GM19324 (cell line): ENCODE measurements at regions not wholly inside any gene's neighbourhood (a gene's known extent, or its start where the extent isn't known, plus 50 kb on each side); places are given as distances from the start of the nearest gene placed in this dataset.

Experiments used
- ATAC-seq: cut with Tn5 transposase; IDR thresholded peaks from one replicate; pipeline ENCODE4 v1.9.1; 2021; ENCODE audit warnings: mild to moderate bottlenecking, moderate library complexity; ENCODE audit not compliant: unreplicated experiment, low FRiP score

DNA sequence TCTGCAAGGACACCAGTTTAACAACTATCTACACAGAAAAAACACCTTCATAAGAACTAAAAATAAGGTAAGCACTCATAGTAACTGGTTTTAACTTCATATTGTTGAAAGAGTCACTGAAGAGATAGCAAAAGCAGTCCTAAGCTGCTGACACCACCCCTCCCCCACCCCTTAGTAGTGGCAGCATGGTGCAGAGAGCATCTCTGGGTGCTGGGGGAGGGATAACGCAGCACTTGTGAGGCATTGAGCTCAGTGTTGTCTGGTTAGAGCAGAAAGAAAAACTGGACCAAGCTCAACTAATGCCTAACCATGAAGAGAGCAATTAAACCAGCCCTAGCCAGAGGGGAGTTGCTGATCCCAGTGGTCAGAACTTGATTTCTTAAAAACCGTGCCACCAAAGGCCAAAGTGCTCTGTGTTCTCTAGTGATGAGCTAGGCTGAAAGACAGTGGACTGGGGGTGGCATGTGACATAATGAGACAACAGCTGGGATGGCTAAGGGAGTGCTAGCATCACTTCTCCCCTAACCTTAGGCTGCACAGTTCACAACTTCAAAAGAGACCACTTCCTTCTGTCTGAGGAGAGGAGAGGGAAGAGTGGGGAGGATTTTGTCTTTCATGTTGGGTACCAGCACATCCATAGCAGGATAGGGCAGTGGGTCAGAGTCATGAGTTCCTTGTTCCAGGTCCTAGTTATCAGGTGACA is 669.3 kb downstream of the PDHA2 start:
- no peak for ATAC-seq

DNA sequence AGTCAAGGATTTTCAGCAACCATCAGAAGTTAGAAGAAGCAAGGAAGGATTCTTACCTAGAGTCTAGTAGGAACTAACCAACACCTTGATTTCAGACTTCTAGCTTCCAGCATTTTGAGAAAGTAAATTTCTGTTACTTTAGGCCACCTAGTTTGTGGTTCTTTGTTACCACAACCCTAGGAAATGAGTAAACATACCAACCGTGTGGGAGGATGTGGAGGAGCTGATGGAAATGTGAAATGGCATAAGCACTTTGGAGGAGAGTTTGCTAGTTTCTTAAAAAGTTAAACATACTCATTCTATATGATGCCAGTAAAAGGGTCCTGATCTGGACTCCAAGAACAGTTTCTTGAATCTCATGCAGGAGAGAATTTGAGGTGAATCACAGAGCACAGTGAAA is 679.4 kb downstream of the PDHA2 start:
- ATAC-seq, result no peak

DNA sequence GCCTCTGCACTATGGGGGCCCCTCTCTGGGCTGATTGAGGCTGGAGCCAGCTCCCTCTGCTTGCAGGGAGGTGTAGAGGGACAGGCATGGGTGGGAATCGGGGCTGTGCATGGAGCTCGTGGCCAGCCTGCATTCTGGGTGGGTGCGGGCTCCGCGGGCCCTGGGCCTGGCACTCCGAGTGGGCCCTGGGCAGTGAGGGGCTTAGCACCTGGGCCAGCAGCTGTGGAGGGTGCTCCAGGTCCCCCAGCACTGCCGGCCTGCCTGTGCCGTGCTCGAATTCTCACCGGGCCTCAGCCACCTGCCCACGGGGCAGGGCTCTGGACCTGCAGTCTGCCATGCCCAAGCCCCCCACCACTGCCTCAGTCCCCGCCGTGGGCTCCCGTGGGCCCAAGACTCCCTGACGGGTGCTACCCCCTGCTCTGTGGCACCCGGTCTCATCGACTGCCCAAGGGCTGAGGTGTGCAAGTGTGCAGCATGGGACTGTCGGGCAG is 681.2 kb downstream of the PDHA2 start:
- no peak for ATAC-seq

DNA sequence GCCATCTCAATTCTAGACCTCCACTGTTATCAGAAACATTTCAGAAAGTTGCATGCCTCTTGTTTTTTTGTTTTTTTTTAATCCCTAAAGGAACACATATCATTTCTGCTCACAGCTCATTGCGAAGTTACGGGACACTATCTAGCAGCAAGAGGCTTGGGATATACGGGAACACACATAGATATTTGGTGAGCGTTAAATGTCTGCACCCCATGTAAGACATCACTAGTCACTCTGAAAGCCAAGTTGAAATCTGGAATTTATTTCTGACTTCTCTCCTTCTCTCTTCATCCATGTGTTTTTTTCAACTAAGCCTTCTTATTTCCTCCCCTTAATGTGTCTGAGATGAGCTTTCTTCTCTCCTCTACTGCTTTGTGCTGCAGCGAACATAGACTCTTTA is 683.7 kb downstream of the PDHA2 start:
- ATAC-seq, result no peak

DNA sequence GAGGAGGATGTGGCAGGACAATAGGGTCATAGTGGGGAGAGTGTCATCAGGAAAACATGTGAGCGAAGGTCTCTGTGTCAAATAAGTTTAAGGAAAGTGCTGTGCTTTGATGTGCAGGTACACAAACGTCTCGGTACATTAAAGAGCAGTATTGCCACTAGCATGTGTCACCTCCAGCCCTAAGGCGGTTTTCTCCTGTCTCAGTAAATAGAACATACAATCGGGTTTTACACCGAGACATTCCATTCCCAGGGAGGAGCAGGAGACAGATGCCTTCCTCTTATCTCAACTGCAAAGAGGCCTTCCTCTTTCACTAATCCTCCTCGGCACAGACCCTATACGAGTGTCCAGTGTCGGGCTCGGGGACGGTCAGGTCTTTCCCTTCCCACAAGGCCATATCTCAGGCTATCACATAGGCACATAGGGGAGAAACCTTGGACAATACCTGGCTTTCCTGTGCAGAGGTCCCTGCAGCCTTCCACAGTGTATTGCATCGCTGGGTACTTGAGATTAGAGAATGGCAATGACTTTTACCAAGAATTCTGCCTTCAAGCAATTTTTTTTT is 684.5 kb downstream of the PDHA2 start:
- ATAC-seq, result no peak

DNA sequence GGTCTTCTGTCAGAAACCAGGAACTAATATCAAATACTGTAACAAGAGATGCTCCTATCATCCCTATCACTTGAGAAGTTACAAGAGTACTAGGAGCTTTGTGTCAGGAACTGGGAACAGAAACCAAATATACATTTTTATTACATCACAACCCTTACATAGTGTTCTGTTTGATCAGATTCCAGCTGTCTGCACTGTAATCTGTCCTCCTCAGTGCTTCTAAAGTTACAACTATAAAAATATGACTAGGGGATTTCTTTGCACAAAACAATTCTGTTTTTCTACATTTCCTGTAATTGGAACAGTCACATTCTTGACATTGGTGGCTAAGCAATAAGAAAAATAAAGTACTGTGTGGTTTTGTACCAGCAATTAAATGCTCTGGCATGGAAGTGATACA is 686.0 kb downstream of the PDHA2 start:
- ATAC-seq, result no peak

DNA sequence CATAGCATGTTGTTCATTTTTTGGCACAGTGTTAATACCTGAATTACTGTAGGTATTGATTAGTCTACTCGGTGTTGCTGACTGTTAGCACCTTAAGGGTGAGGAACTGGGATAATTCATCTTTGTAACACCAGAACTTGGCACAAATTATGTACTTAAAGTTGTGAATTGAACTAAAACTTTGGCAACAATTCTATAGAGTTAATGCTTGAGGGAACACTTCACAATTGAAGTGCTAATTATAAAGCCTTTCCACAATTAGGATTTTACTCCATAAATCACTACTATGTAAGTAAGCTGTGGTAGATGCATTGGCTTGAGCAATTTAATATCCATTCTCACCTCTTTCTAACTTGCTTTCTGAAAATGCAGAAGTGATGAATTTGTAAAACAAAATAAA is 686.7 kb downstream of the PDHA2 start:
- no peak for ATAC-seq

DNA sequence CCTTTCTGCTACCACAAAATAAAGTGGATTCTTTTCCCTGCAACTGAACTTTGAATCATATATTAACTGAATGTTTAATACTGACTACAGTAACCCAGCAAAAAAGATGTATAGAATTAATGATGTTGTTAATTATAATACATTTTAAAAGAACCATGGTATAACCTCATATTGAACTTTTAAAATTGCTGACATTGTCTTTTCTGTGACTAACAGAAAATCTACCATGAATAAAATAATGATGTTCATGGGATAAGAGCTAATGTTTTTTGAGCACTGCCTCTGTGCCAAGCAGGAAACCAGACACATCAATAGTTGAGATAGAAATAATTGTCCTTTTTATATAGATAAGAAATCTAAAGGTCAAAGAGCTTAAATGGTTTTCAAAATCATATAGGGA is 691.9 kb downstream of the PDHA2 start:
- ATAC-seq, result no peak

DNA sequence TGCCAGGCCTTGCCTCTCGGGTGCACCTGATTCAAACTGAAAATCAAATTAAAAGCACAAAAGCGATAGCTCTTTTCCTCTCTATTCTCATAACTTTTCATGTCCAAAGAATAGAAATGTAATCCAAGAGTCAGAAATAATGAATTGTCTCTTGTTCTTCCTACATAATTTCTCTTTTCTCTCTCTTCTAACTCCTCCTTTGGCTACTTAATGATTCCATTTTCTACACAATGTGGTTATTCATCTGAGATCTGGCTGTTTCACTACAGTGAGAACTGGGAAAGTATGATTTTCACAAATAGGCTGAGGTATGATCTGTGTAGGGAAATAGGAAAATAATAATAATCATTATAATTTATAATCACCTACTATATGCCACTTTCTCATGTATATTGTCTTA is 703.5 kb downstream of the PDHA2 start:
- ATAC-seq, result no peak

DNA sequence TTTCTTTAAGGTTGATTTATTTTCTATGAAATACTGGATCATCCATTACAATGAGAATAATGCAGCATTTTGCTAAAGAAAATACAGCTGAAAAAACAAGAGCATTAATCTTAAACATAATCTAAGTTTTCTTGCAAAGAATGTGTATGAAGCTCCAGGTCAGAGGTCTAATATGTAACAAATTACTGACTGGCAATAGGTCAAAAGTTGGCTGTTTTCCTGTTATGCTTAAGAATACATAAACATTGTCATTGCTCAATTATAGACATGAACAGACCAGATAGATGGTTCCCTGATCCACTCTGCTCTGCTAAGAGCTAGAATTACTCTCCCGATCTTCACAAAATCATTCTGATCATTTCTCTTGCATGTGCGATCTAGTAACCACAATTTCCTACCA is 718.6 kb downstream of the PDHA2 start:
- no peak for ATAC-seq

DNA sequence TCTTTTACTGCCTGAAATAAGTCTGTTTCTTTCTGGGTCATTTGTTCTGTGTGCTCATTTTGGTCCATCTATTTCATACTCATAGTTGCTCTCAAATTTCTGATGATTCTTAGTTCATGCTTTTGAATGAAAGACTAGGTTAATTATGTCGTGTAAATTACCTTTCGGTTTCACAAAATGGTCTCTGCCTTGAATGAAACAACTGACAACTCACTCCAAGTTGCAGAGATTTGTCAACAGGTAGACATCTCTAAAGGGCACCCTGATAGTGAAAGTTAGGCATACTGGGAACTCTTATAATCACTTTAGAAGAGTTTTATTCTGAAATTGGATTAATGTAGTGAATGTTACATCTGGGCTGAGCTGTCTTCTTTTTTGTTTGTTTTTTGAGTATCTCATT is 726.9 kb downstream of the PDHA2 start:
- no peak for ATAC-seq

DNA sequence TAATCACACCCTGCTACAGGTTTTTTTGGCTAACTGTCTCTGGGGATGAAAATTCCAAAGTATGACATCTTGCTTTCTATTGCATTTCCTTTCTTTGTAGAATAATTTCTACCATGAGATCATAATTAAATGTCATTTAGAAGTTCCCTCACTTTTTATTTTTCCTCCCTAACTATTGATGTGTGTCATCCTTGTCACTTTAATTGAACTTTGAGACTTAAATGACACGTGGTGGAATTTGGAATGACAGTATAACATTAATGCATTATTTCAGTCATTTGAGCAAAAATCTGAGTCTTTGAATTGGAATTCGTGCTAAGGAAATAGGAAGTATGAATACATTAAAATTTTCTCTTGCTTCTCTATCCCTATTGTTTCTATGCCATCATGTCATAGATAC is 745.4 kb downstream of the PDHA2 start:
- ATAC-seq, result no peak

DNA sequence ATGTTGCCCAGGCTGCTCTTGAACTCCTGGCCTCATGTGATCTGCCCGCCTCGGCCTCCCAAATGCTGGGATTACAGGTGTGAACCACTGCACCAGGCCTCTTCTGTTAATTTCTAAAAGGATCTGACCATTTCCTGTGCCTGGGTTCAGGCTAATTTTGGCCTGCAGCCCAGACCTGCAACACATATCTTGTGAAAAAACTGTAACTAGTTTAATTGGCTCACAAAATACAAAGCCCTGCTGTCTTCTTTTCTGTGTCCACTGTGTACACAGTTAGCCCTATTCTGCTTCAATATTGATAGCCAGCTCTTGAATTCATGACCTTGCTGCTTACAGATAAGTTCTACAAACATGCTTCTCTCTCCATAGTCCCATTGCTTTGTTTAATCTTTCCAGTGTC is 753.5 kb downstream of the PDHA2 start:
- ATAC-seq, result no peak

DNA sequence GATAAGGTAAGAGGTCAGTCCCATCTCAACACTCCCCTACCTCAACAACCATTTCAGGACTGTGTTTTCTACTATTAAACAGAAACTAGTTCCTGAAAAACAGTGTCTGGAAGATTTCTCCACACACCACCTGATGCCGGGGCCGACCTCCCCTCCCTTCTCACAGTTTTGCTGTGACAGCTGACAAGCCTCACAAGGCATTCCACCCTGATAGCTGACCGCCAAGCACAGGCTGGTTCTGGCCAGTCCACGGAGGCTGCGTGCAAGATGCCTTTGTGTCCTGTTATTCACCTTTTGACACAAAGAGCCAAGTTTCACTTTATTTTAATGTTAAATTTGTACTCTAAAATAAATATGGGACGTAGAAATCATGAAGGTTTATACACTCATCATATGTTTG is 758.6 kb downstream of the PDHA2 start:
- no peak for ATAC-seq

DNA sequence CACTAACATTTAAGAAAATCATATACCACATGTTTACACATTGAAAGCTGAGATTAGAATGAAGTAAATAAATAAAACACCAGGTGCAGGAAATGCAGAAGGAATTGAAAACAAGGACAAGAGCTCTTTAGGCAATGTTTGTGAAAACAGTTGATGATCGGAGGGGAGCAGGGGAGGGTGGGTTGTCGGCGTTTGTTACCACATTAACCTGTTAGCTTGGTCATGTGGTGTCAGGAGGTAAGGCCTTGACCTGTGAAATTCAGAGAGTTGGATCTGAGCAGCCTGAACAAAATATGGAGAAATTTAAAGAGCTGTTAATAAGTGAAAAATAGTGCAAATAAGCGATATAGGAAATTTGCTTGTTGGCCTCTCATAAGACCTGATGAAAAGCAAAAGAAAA is 759.9 kb downstream of the PDHA2 start:
- no peak for ATAC-seq

DNA sequence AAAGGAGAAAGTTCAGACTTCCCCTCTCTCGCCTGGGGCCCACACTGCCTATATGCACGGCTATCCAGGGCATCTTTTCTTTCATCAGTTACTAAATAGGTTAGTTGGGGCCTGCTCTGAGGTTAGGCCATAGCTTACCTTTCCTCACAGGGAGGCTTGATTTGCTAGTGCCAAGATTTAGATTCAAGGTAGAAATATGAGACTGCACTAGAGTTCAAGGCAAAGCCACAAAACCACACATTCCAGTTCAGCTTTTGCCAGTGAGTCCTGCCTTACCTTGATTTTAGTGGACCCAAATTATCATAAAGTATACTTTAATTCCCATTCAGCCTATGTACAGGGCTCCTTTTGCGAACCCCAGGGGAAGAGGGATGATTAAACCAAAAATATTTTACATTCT is 762.8 kb downstream of the PDHA2 start:
- no peak for ATAC-seq

DNA sequence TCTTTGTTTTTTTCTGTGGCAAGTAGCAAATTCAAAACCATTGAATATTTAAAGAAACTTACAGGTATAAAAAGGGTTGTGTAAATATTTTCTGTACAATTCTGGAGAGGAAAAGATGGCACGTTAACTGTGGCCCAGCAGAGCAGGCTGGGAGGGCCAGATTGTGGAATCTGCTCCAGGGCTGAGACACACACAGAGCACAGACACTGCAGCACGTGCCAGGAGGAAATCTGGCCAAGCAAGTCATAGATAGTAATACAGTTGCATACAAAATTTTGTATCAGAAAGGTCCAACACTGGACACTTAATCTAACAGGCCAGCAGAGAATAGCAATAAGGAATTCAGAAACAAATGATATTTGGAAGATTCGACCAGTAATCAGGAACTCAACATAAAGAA is 763.7 kb downstream of the PDHA2 start:
- no peak for ATAC-seq

DNA sequence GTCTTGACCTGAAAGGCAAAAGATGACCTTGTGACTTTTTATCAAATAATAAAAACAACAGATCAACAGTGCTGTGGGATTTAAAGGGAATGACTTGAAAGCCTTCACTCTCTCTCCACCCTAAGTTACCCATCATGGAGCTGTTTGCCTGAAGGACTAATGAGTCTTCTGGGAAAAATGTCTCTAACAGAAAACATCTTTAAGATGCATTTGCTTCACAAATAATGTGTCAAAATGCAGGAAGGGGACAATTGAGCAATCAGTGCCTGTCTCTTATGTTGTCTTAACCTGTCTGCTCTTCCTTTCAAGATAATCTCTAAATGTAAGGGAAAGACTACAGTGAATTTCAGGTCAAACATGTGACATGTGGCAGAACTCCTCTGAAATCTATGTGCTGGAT is 766.6 kb downstream of the PDHA2 start:
- ATAC-seq, result no peak

DNA sequence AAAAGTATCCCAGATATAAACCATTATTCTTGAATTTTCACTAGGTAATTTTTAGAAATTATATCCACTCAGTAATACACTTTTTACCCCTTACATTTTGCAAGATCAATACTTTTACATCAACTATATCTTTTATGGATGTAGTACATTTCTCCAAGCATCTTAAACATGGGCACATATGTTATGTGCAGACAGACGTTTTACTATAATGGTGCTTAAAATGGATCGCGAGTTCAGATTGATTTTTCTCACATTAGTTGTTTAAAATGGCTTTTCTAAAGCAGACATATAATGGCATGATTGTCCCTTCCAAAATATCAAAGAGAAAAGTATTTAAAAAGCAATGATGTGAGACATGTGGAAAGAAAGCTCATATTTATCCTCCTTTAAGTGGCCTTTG is 786.1 kb downstream of the PDHA2 start:
- ATAC-seq, result no peak

DNA sequence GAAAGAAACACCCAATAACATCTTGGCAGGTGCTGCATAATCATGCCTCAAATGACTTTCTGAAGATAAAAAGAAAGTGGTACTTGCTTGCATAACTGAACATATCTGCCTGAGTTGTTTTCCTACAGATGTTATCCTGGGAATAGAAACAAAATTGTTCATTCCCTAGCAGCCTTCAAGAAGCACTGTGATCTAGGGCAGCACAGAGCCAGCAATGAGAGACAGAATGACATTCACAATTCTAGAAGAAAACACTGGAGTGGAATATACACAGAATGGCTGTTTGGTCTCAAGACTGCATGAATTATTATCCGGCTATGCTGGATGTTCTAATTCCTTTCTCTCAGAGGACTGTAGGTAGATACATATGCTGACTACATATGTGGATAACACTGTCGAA is 790.9 kb downstream of the PDHA2 start:
- no peak for ATAC-seq

DNA sequence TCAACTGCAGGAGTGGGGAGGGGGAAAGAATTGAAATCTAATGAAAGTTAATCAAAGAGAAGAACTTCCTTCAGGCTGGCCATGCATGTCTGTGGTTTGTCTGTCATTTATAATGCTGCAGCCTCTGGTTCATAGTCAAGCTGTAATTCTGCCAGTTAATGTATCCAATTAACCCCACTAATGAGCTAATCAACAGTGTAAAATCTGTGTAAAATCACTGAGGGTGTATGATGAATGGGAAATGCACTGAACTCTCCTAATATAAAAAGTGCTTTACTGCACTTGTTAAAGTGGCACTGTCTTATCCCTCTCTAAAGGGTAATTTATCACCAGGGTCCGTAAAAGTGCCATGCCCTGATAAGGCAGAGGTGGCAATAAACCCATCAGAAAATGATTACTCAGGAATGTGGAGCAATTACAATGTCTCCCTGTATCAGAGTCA is 798.1 kb downstream of the PDHA2 start:
- no peak for ATAC-seq

DNA sequence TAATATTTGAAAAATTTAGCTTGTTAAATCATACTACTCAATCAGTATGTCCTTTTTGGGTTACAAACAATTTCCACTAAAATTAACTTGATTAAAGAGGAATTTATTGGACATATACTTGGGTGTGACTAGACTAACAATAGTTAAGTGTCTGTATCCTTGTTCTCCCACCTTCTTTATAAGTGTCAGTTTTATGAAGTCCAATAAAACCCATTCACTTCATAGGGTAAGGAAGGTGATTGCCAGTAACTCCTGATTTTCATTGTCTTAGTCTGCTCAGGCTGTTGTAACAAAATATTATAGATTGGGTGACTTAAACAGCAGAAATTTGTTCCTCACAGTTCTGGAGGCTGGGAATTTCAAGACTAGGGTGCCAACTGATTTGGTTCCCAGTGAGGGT is 800.0 kb downstream of the PDHA2 start:
- no peak for ATAC-seq

DNA sequence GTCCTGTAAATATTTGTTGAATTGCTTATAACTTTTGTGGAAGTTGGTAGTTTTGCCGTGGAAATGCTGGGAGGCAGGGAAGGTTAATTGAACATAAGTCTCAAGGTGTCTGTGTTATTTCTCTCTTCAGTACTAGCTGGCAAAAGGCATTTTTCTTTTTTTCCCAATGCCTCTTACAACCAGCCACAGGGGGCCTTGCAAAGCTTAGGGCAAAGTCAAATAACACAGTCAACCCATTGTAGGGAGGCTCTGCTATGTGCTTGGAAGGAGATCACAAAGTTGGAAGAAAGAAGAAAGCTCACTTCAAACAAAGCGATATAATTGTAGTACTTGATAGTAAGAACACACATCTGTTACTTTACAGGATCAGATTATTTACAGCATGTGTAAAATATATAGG is 802.6 kb downstream of the PDHA2 start:
- no peak for ATAC-seq
